RWPE1 (cell line): ENCODE measurements at regions not wholly inside any gene's neighbourhood (a gene's known extent, or its start where the extent isn't known, plus 50 kb on each side); places are given as distances from the start of the nearest gene placed in this dataset.

Source experiments
- CTCF ChIA-PET: fragments of 350-600 bp; sonication (Branson Sonifier 250); formaldehyde crosslinking; extraction: SDS; loops from one replicate; lab custom pipeline; 2021; lab: Yijun Ruan, JAX
- POLR2A ChIA-PET: fragments of 400-600 bp; formaldehyde crosslinking; extraction: SDS; loops from one replicate; lab custom pipeline; 2020; ENCODE audit warnings: antibody characterized with exemption; ENCODE audit not compliant: low non-redundant PET; lab: Yijun Ruan, JAX
- DNase-seq: peaks from one replicate; pipeline ENCODE4 v3.0.0; 2012; ENCODE audit warnings: low spot score
- H3K27ac ChIP-seq: fragments of 450-650 bp; 2 replicates; pipeline ENCODE4 v1.5.1; 2017
- CTCF ChIP-seq: fragments of 450-650 bp; conservative IDR thresholded peaks from 2 replicates; pipeline ENCODE4 v1.5.1; 2017; ENCODE audit warnings: low read depth, mild to moderate bottlenecking

DNA sequence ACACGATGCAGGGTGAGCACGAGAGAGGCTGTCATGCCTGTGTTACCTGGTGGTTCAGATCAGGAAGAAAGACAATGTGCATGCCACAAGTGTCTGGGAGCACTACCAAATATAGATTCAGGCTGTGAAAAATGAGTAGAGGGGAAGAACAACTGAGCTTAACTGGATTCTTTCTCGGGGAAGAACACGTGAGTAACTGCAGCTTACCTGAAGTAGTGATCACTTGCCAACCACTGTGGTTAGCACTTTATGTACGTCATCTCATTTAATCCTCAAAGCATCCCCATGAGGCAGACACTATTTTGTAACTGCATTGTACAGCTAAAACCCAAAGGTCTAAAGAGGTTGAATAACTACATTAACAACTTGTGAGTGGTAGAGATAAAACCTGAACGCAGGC lies 746.2 kb downstream of the TUSC7 start:
- TF ChIP-seq CTCF = no peak
- no peak for DNase-seq
- no peak overlapping the region for H3K27ac ChIP-seq
- POLR2A ChIA-PET = no interaction called here
- CTCF ChIA-PET = interaction anchor here (0.8 kb wide), 1 partner anchor 8 kb away, joined by 8 read pairs; no protein-coding TSS in a partner anchor

DNA sequence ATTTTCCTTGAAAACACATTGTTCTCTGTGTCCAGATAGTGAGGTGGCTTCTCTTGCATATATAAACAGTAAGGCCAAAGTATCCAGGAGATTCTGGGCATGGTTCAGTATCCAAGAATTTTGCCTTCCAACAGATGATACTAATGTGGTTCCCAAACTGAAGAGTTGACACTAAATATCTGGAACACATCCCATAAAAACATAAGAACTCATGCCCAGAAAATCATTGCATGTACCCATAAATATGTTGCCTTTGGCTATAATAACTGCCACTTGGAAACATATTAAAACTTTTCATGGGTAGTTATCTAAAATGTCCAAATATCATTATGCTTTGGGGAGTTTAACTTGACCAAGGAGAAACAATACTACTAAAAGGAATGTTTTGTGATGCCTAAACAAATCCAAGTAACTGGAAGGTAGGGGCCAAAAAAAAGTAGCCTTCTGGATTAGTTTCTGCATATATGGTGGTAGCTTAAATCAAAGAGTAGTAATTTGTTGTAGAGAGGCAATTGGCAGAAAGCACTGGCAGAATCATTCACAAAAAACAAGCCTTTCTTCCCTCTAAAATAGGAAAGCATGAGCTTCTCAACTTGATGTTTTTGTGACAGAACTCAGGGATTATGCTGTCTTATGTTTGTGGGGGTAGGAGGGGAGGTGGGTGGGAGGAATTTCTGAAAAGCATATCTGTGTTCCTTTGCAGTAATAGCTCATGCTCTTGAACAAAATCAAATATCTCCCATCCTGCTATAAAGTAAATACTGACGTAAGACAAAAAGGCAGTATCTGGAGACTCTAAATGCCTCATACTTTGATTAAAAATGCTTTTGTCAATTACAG lies 753.9 kb downstream of the TUSC7 start:
- CTCF ChIA-PET = interaction anchor here (1.0 kb wide), 1 partner anchor 8 kb away, joined by 8 read pairs; no protein-coding TSS in a partner anchor
- POLR2A ChIA-PET = no interaction called here
- TF ChIP-seq CTCF = no peak
- DNase-seq = no peak
- H3K27ac ChIP-seq = no peak overlapping the region

GRCh38 chr3:117471831-117472230 lies 762.3 kb downstream of the TUSC7 start:
- ChIA-PET POLR2A (no interaction called here), CTCF (no interaction called here)

GRCh38 chr3:117473981-117474538 lies 764.5 kb downstream of the TUSC7 start:
- ChIA-PET POLR2A (interaction anchor here (0.6 kb wide), 1 partner anchor 591 kb away, joined by 3 read pairs; no protein-coding TSS in a partner anchor), CTCF (interaction anchor here (0.7 to 0.9 kb wide), 2 partner anchors 16 to 61 kb away, joined by 3 to 4 read pairs; no protein-coding TSS in a partner anchor)

More at GRCh38 chr3:117471831-117472230, 762.3 kb downstream of the TUSC7 start:
- no peak for TF ChIP-seq CTCF
- no peak overlapping the region for H3K27ac ChIP-seq
- no peak for DNase-seq

GRCh38 chr3:117476572-117476971 lies 767.0 kb downstream of the TUSC7 start:
- ChIA-PET POLR2A (no interaction called here), CTCF (interaction anchor here (0.6 to 0.8 kb wide), 2 partner anchors 200 to 531 kb away, joined by 4 to 5 read pairs; no protein-coding TSS in a partner anchor)
- no peak overlapping the region for H3K27ac ChIP-seq
- no peak for TF ChIP-seq CTCF
- no peak for DNase-seq

More at GRCh38 chr3:117473981-117474538, 764.5 kb downstream of the TUSC7 start:
- no peak for DNase-seq
- H3K27ac ChIP-seq = no peak overlapping the region
- no peak for TF ChIP-seq CTCF

GRCh38 chr3:117477214-117477755 lies 767.7 kb downstream of the TUSC7 start:
- CTCF ChIA-PET = interaction anchor here (0.6 to 0.8 kb wide), 2 partner anchors 199 to 532 kb away, joined by 4 to 5 read pairs; no protein-coding TSS in a partner anchor
- TF ChIP-seq CTCF = no peak
- no peak for DNase-seq
- POLR2A ChIA-PET = no interaction called here
- no peak overlapping the region for H3K27ac ChIP-seq
